Activated CD8-positive, alpha-beta T cell treated with anti-CD3 and anti-CD28 coated beads for 36 hours (primary cell): ENCODE measurements at regions not wholly inside any gene's neighbourhood (a gene's known extent, or its start where the extent isn't known, plus 50 kb on each side); places are given as distances from the start of the nearest gene placed in this dataset.

Experiments
- ATAC-seq: fragments of 200-7000 bp; cut with Tn5 transposase; one replicate; pipeline ENCODE4 v1.10.0; 2021; ENCODE audit warnings: mild to moderate bottlenecking, moderate library complexity
- CTCF ChIA-PET: fragments of 350-600 bp; sonication (Branson Sonifier 250); formaldehyde crosslinking; loops from one replicate; lab custom pipeline; 2021; ENCODE audit warnings: antibody characterized with exemption; lab: Charles Lee
- POLR2A ChIA-PET: fragments of 350-600 bp; sonication (Branson Sonifier 250); formaldehyde crosslinking; loops from one replicate; lab custom pipeline; 2021; ENCODE audit warnings: antibody characterized with exemption; lab: Charles Lee
- DNase-seq: peaks from one replicate; pipeline ENCODE4 v3.0.0-alpha.2; 2020
- H3K27ac Mint-ChIP-seq: one replicate; pipeline ENCODE4 v1.8.0; 2021; ENCODE audit warnings: mild to moderate bottlenecking, mixed read lengths
- H3K27me3 Mint-ChIP-seq: one replicate; pipeline ENCODE4 v1.8.0; 2021; ENCODE audit warnings: mixed read lengths
- H3K36me3 Mint-ChIP-seq: one replicate; pipeline ENCODE4 v1.8.0; 2021; ENCODE audit warnings: low read depth, mixed read lengths
- H3K4me1 Mint-ChIP-seq: one replicate; pipeline ENCODE4 v1.8.0; 2021; ENCODE audit warnings: low read depth, mixed read lengths
- H3K4me3 Mint-ChIP-seq: one replicate; pipeline ENCODE4 v1.8.0; 2021; ENCODE audit warnings: mild to moderate bottlenecking, moderate library complexity, mixed read lengths
- H3K9me3 Mint-ChIP-seq: one replicate; pipeline ENCODE4 v1.8.0; 2021; ENCODE audit warnings: mixed read lengths
- intact Hi-C: fragments of 100-400 bp; cut with micrococcal nuclease; formaldehyde crosslinking; loops from one replicate; pipeline ENCODE4 v1.10.0; 2022
- TF ChIP-seq, protein P1 (sequence below): fragments of 200-600 bp; IDR thresholded peaks from one replicate; pipeline ENCODE4 v1.8.0; 2022; ENCODE audit warnings: antibody characterized with exemption, mild to moderate bottlenecking

DNA sequence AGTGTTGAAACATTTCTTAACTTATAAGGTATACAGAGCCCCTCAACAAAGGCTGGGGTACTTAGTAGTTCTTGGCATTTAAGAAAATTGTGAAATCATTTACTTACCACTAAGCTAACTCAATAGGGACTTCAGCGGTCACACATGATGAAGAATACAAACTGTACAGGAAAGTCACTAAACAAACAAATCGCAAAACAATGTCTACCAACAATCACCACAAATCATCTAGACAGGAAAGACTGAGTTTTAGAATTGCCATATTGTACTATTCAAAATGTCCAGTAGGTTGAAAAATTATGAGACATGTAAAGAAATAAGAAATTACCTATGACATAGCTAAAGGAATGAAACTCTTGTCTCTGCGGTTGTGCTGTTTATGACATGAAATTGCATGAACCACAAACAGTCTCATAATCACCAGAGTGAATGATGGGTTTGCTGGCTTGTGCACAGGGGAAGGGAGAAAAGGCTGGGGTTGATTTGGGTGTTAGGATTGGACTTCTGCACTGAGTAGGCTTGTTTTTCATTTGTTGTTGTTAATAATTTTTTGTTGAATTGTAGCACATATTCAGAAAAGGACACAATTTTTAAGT lies 441.1 kb upstream of the MON1B start:
- H3K36me3 Mint-ChIP-seq, result no peaks in the 10 kb centered on the region
- H3K9me3 Mint-ChIP-seq, result peaks cover 8% of the 10 kb centered on the region
- H3K27me3 Mint-ChIP-seq, result no peaks in the 10 kb centered on the region
- no peaks in the 10 kb centered on the region for H3K4me1 Mint-ChIP-seq
- POLR2A ChIA-PET, result no interaction called here
- DNase-seq, result no peak
- no peak overlapping the region for H3K27ac Mint-ChIP-seq
- TF ChIP-seq, protein P1, sequence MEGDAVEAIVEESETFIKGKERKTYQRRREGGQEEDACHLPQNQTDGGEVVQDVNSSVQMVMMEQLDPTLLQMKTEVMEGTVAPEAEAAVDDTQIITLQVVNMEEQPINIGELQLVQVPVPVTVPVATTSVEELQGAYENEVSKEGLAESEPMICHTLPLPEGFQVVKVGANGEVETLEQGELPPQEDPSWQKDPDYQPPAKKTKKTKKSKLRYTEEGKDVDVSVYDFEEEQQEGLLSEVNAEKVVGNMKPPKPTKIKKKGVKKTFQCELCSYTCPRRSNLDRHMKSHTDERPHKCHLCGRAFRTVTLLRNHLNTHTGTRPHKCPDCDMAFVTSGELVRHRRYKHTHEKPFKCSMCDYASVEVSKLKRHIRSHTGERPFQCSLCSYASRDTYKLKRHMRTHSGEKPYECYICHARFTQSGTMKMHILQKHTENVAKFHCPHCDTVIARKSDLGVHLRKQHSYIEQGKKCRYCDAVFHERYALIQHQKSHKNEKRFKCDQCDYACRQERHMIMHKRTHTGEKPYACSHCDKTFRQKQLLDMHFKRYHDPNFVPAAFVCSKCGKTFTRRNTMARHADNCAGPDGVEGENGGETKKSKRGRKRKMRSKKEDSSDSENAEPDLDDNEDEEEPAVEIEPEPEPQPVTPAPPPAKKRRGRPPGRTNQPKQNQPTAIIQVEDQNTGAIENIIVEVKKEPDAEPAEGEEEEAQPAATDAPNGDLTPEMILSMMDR, result no peak
- intact Hi-C loops, result no loop called here
- ATAC-seq, result no peak
- no peak overlapping the region for H3K4me3 Mint-ChIP-seq
- CTCF ChIA-PET, result no interaction called here

DNA sequence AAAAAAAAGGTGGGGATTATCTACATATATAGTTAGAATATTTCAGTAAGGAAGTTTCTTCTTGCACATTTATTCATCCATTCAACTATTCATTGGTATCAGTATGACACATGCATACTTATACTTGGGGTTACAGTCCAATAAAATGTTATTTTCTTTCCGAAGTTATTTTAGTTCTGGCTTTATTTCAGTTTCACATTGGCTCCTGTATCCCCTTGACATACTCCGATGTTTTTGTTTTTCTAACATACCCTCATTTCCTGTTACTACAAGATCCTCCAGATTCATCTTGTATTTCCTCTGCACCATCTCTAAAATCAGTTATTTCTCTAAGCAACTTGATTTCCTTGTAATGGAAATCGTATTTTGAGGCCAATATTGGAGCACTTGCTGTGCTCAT lies 435.5 kb upstream of the MON1B start:
- TF ChIP-seq, protein P1, result no peak
- POLR2A ChIA-PET, result no interaction called here
- H3K27ac Mint-ChIP-seq, result no peak overlapping the region
- no peak overlapping the region for H3K4me3 Mint-ChIP-seq
- H3K9me3 Mint-ChIP-seq, result peaks cover 5% of the 10 kb centered on the region
- DNase-seq, result no peak
- intact Hi-C loops, result no loop called here
- CTCF ChIA-PET, result no interaction called here
- no peak for ATAC-seq
- no peaks in the 10 kb centered on the region for H3K4me1 Mint-ChIP-seq
- no peaks in the 10 kb centered on the region for H3K36me3 Mint-ChIP-seq
- H3K27me3 Mint-ChIP-seq, result no peaks in the 10 kb centered on the region

DNA sequence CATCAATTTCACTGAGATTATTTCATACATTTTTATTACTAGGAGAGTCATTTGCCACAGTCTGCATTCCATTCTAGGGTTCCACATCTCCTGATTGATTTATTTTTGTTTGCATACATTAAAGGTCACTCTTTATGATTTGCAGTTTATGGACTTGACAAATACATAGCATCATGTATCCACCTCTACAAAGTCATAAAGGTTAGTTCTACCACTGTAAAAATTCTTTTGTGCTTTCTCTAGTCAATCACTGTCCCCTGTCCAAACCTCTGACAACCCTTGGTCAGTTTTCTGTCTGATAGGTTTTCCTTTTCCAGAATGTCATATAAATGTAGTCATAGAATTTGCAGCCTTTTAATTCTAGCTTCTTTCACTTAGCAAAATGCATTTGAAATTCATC lies 434.6 kb upstream of the MON1B start:
- H3K4me3 Mint-ChIP-seq, result no peak overlapping the region
- TF ChIP-seq, protein P1, result no peak
- H3K27ac Mint-ChIP-seq, result no peak overlapping the region
- H3K9me3 Mint-ChIP-seq, result peaks cover 7% of the 10 kb centered on the region
- no peaks in the 10 kb centered on the region for H3K4me1 Mint-ChIP-seq
- POLR2A ChIA-PET, result no interaction called here
- DNase-seq, result no peak
- CTCF ChIA-PET, result no interaction called here
- no peaks in the 10 kb centered on the region for H3K36me3 Mint-ChIP-seq
- no peak for ATAC-seq
- intact Hi-C loops, result no loop called here
- no peaks in the 10 kb centered on the region for H3K27me3 Mint-ChIP-seq

DNA sequence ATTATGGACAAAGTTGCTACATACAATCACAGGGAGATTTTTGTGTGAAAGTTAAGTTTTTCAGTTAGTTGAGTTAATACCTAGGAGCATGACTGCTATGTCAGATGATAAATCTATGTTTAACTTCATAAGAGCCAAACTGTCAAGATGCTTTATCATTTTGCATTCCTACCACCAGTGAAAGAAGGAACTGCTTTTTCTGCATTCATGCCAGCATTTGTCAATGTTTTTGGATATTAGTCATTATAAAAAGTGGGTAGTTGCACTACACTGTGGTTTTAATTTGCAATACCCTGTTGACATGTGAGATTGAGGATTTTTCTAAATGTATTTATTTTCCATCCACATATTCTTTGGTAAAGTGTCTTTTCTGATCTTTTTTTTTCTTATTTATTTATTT lies 434.0 kb upstream of the MON1B start:
- Mint-ChIP-seq H3K27me3 (no peaks in the 10 kb centered on the region), H3K27ac (no peak overlapping the region), H3K36me3 (no peaks in the 10 kb centered on the region), H3K4me1 (no peaks in the 10 kb centered on the region), H3K9me3 (peaks cover 7% of the 10 kb centered on the region), H3K4me3 (no peak overlapping the region)
- TF ChIP-seq, protein P1, result no peak
- intact Hi-C loops, result no loop called here
- CTCF ChIA-PET, result no interaction called here
- ATAC-seq (no peak), DNase-seq (no peak)
- POLR2A ChIA-PET, result no interaction called here

DNA sequence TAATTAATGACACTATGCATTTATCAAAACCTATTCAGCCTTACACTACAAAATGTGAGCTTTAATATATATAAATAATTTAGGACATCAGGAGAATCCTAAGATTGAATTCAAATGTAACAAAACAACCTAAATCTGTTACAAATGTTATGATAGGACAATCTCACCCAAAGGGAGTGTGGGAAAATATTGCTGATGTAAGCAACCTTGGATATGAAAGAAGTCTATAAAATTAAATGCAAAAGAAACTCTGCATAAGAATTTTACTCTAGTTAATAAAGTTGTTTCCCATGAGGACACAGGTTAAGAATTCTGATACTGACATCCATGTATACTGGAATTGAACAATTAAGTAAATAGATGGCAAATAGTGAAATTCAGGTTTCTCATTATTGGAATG lies 424.5 kb upstream of the MON1B start:
- H3K9me3 Mint-ChIP-seq, result peaks cover 16% of the 10 kb centered on the region
- ChIA-PET CTCF (no interaction called here), POLR2A (interaction anchor here (0.6 kb wide), 1 partner anchor 845 kb away, joined by 3 read pairs; no protein-coding TSS in a partner anchor)
- no peak for DNase-seq
- intact Hi-C loops, result no loop called here
- no peaks in the 10 kb centered on the region for H3K36me3 Mint-ChIP-seq
- H3K4me1 Mint-ChIP-seq, result no peaks in the 10 kb centered on the region
- no peak overlapping the region for H3K27ac Mint-ChIP-seq
- ATAC-seq, result no peak
- H3K4me3 Mint-ChIP-seq, result no peak overlapping the region
- no peaks in the 10 kb centered on the region for H3K27me3 Mint-ChIP-seq
- TF ChIP-seq, protein P1, result no peak
